ENCODE measurements at regions not wholly inside any gene's neighbourhood (a gene's known extent, or its start where the extent isn't known, plus 50 kb on each side); places are given as distances from the start of the nearest gene placed in this dataset.
"Not testable (repeated sequence)": the region's sequence is repeated elsewhere in the genome, so short reads cannot be mapped to it uniquely, and the experiment has no call there.

GRCh38 chr6:169139179-169139971 is 114.3 kb downstream of the THBS2 start:
- H3K36me3 Mint-ChIP-seq (ENCODE audit: low read depth), result no peaks in the 10 kb centered on the region
- H3K27ac Mint-ChIP-seq, result no peak overlapping the region
- no peak overlapping the region for H3K4me3 Mint-ChIP-seq
- H3K9me3 Mint-ChIP-seq, result no peaks in the 10 kb centered on the region
- no peaks in the 10 kb centered on the region for H3K4me1 Mint-ChIP-seq
- ChIA-PET POLR2A (no interaction called here), CTCF (no interaction called here)
- DNase-seq, result no peak
- H3K27me3 Mint-ChIP-seq, result peaks cover 2% of the 10 kb centered on the region

- ChIA-PET POLR2A (no interaction called here), CTCF (no interaction called here)
- Mint-ChIP-seq H3K27me3 (peaks cover 10% of the 10 kb centered on the region), H3K36me3 (ENCODE audit: low read depth) (no peaks in the 10 kb centered on the region), H3K4me1 (no peaks in the 10 kb centered on the region), H3K9me3 (no peaks in the 10 kb centered on the region), H3K27ac (no peak overlapping the region), H3K4me3 (no peak overlapping the region)
- no peak for DNase-seq
These were observed 121.2 kb downstream of the THBS2 start for GRCh38 chr6:169132352-169132940.

DNA sequence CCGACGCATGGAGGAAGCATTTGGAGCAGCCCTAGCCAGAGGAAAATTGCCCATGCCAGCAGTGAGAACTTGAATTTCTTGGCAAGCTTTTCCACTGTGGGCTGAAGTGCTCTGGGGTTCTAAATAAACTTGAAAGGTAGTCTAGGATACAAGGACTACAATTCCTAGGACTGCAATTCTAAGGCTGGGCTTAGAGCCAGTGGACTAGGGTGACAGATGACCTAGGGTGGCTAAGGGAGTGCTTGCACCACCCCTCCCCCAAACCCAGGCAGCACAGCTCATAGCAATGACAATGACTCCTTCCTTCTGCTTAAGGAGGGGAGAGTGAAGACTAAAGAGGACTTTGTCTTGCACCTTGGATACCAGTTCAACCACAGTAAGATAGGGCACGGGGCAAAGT is 122.3 kb downstream of the THBS2 start:
- no peaks in the 10 kb centered on the region for H3K4me1 Mint-ChIP-seq
- H3K27ac Mint-ChIP-seq, result no peak overlapping the region
- peaks cover 10% of the 10 kb centered on the region for H3K27me3 Mint-ChIP-seq
- ChIA-PET POLR2A (no interaction called here), CTCF (no interaction called here)
- no peaks in the 10 kb centered on the region for H3K36me3 Mint-ChIP-seq (ENCODE audit: low read depth)
- H3K9me3 Mint-ChIP-seq, result no peaks in the 10 kb centered on the region
- H3K4me3 Mint-ChIP-seq, result no peak overlapping the region
- no peak for DNase-seq

- peaks cover 10% of the 10 kb centered on the region for H3K27me3 Mint-ChIP-seq
- DNase-seq, result no peak
- no peaks in the 10 kb centered on the region for H3K9me3 Mint-ChIP-seq
- no peaks in the 10 kb centered on the region for H3K36me3 Mint-ChIP-seq (ENCODE audit: low read depth)
- H3K4me1 Mint-ChIP-seq, result no peaks in the 10 kb centered on the region
- no peak overlapping the region for H3K4me3 Mint-ChIP-seq
- POLR2A ChIA-PET, result no interaction called here
- H3K27ac Mint-ChIP-seq, result no peak overlapping the region
- CTCF ChIA-PET, result no interaction called here
These were observed 123.5 kb downstream of the THBS2 start for GRCh38 chr6:169130113-169130512.

DNA sequence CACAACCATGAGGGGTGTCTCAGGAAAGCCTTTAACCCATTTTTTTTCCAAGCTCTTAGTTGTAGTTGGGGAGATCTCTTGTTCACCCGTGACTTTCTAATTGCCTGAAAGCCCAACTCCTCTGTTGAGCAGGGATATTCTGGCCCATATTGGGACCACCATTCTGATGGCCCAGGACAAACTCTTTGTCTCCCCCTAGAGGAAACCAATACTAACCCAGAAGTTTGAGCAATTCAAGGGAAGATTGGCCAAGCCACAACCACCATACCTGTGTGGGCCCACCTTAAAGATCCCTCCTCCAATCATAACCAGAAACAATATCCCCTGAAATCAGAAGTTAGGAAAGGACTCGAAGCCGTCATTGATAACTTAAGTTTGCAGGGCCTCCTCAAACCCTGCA is 132.6 kb downstream of the THBS2 start:
- POLR2A ChIA-PET, result no interaction called here
- H3K9me3 Mint-ChIP-seq, result no peaks in the 10 kb centered on the region
- CTCF ChIA-PET, result no interaction called here

GRCh38 chr6:169119669-169120068 is 134.0 kb downstream of the THBS2 start:
- Mint-ChIP-seq H3K4me1 (no peaks in the 10 kb centered on the region), H3K27ac (no peak overlapping the region), H3K4me3 (no peak overlapping the region), H3K9me3 (no peaks in the 10 kb centered on the region), H3K36me3 (ENCODE audit: low read depth) (no peaks in the 10 kb centered on the region), H3K27me3 (peaks cover 3% of the 10 kb centered on the region)
- POLR2A ChIA-PET, result no interaction called here
- DNase-seq, result no peak
- CTCF ChIA-PET, result no interaction called here

More for the DNA sequence above, 132.6 kb downstream of the THBS2 start:
- H3K36me3 Mint-ChIP-seq (ENCODE audit: low read depth), result no peaks in the 10 kb centered on the region
- H3K27ac Mint-ChIP-seq, result no peak overlapping the region
- no peaks in the 10 kb centered on the region for H3K4me1 Mint-ChIP-seq
- no peak overlapping the region for H3K4me3 Mint-ChIP-seq
- DNase-seq, result no peak
- H3K27me3 Mint-ChIP-seq, result peaks cover 3% of the 10 kb centered on the region

DNA sequence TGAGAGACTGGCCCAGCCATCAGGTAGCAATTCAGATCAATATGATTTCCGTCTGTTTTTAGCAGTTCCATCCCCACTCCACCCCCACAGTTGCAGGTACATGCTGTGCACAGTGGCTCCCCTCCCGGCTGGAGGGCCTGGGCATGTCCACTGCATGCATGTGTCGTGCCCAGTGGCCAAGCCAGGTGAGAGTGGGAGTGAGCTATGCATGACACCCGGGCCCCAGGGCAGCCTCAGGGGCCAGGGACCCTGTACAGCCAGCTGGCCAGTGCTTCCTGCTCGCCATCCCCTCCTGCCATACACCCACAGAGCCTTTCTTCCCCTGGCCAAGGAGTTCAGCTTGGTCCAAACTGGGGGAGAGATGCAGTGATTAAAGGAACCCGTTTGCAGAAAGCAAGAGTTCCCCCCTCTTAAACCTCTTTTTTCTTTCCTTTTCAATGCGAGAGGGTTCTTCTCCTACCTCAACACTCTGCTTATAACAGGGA is 135.3 kb downstream of the THBS2 start:
- Mint-ChIP-seq H3K4me3 (no peak overlapping the region), H3K9me3 (no peaks in the 10 kb centered on the region), H3K27ac (no peak overlapping the region), H3K4me1 (no peaks in the 10 kb centered on the region), H3K27me3 (peaks cover 3% of the 10 kb centered on the region), H3K36me3 (ENCODE audit: low read depth) (no peaks in the 10 kb centered on the region)
- DNase-seq, result no peak
- POLR2A ChIA-PET, result no interaction called here
- CTCF ChIA-PET, result no interaction called here

GRCh38 chr6:169117663-169118062 is 136.0 kb downstream of the THBS2 start:
- H3K4me3 Mint-ChIP-seq, result no peak overlapping the region
- no peak overlapping the region for H3K27ac Mint-ChIP-seq
- POLR2A ChIA-PET, result no interaction called here
- H3K9me3 Mint-ChIP-seq, result no peaks in the 10 kb centered on the region
- H3K4me1 Mint-ChIP-seq, result no peaks in the 10 kb centered on the region
- CTCF ChIA-PET, result interaction anchor here (0.7 kb wide), 1 partner anchor 590 kb away, joined by 3 read pairs; no protein-coding TSS in a partner anchor
- H3K27me3 Mint-ChIP-seq, result peaks cover 5% of the 10 kb centered on the region
- DNase-seq, result no peak
- H3K36me3 Mint-ChIP-seq (ENCODE audit: low read depth), result no peaks in the 10 kb centered on the region

- H3K27me3 Mint-ChIP-seq, result peaks cover 5% of the 10 kb centered on the region
- no peaks in the 10 kb centered on the region for H3K36me3 Mint-ChIP-seq (ENCODE audit: low read depth)
- H3K4me1 Mint-ChIP-seq, result no peaks in the 10 kb centered on the region
- no peak overlapping the region for H3K27ac Mint-ChIP-seq
- ChIA-PET POLR2A (no interaction called here), CTCF (no interaction called here)
- DNase-seq, result no peak
- H3K9me3 Mint-ChIP-seq, result no peaks in the 10 kb centered on the region
- no peak overlapping the region for H3K4me3 Mint-ChIP-seq
These were observed 138.0 kb downstream of the THBS2 start for GRCh38 chr6:169115632-169116031.

DNA sequence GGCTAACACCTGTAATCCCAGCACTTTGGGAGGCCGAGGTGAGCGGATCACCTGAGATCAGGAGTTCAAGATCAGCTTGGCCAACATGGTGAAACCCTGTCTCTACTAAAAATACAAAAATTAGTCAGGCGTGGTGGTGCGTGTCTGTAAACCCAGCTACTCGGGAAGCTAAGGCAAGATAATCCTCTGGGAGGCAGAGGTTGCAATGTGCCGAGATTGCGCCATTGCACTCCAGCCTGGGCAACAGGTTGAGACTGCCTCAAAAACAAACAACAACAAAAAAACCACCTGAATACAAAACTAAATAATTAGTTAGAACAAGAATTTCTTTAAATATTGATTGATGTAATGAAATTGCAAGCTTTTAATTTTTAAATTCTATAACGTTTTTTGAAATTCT is 139.0 kb downstream of the THBS2 start:
- POLR2A ChIA-PET; H3K27me3 Mint-ChIP-seq; CTCF ChIA-PET; H3K4me3 Mint-ChIP-seq; H3K9me3 Mint-ChIP-seq; H3K27ac Mint-ChIP-seq; H3K4me1 Mint-ChIP-seq; DNase-seq; H3K36me3 Mint-ChIP-seq (ENCODE audit: low read depth): not testable (repeated sequence)

- POLR2A ChIA-PET, result no interaction called here
- Mint-ChIP-seq H3K27ac (no peak overlapping the region), H3K9me3 (peaks cover 2% of the 10 kb centered on the region), H3K27me3 (peaks cover 2% of the 10 kb centered on the region), H3K4me3 (no peak overlapping the region), H3K36me3 (ENCODE audit: low read depth) (no peaks in the 10 kb centered on the region), H3K4me1 (no peaks in the 10 kb centered on the region)
- no peak for DNase-seq
- CTCF ChIA-PET, result no interaction called here
These were observed 140.9 kb downstream of the THBS2 start for GRCh38 chr6:169112483-169113320.

- Mint-ChIP-seq H3K9me3 (peaks cover 2% of the 10 kb centered on the region), H3K36me3 (ENCODE audit: low read depth) (no peaks in the 10 kb centered on the region), H3K4me3 (no peak overlapping the region), H3K4me1 (no peaks in the 10 kb centered on the region), H3K27ac (no peak overlapping the region), H3K27me3 (peaks cover 2% of the 10 kb centered on the region)
- ChIA-PET CTCF (no interaction called here), POLR2A (no interaction called here)
- no peak for DNase-seq
These were observed 142.4 kb downstream of the THBS2 start for GRCh38 chr6:169111203-169111602.

DNA sequence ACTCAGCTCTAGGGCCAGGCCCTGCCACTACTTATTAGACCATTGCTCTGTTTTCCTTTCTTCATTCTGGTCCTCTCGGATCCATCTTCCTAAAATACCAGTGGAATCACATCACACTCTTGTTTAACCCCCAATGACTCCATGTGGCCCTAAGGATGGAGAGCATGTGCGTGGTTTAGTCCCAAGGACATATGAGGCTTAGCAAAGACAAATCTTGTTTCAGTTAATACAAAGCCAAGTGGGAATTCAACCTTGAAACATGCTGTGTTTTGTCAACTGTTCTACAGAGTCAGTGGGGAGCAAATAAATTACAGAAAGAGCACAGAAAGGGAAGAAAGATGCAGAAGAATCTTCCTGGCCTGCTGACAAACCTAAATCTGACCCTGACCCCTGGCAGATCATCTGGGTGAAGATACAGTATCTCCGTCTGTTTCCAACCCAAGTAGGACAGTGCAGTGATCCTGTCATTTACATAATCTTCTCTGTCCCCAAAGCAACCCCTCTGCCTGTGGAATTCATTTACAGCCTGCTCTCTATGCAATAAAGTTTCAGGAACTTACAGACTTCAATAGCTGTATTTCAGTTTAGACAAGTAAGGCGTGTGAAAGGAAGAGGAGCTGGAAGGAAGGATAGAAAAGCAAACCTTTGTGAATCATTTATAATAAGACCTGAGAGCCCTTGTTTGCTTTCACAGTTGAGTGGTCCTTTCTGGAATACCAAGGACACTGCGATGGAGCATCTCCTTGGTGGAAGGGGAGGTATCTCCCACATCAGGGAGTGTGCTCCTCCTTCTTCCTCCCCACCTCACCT is 144.0 kb downstream of the THBS2 start:
- ChIA-PET POLR2A (no interaction called here), CTCF (no interaction called here)
- Mint-ChIP-seq H3K4me3 (no peak overlapping the region), H3K9me3 (peaks cover 2% of the 10 kb centered on the region), H3K36me3 (ENCODE audit: low read depth) (no peaks in the 10 kb centered on the region), H3K4me1 (no peaks in the 10 kb centered on the region), H3K27me3 (peaks cover 2% of the 10 kb centered on the region), H3K27ac (no peak overlapping the region)
- DNase-seq, result no peak

Data from activated CD4-positive, alpha-beta T cell treated with anti-CD3 and anti-CD28 coated beads, Interleukin-2, amount 10 ng/mL, durations not matched to agents 7 days and 5 days (primary cell).